ENCODE measurements at regions not wholly inside any gene's neighbourhood (a gene's known extent, or its start where the extent isn't known, plus 50 kb on each side); places are given as distances from the start of the nearest gene placed in this dataset.

- no peak overlapping the region for H3K4ac ChIP-seq (ENCODE audit: low read depth, low read length)
- TF ChIP-seq, protein P1, sequence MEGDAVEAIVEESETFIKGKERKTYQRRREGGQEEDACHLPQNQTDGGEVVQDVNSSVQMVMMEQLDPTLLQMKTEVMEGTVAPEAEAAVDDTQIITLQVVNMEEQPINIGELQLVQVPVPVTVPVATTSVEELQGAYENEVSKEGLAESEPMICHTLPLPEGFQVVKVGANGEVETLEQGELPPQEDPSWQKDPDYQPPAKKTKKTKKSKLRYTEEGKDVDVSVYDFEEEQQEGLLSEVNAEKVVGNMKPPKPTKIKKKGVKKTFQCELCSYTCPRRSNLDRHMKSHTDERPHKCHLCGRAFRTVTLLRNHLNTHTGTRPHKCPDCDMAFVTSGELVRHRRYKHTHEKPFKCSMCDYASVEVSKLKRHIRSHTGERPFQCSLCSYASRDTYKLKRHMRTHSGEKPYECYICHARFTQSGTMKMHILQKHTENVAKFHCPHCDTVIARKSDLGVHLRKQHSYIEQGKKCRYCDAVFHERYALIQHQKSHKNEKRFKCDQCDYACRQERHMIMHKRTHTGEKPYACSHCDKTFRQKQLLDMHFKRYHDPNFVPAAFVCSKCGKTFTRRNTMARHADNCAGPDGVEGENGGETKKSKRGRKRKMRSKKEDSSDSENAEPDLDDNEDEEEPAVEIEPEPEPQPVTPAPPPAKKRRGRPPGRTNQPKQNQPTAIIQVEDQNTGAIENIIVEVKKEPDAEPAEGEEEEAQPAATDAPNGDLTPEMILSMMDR (conservative IDR thresholded peaks at IDR 0.05), result no peak
- H2BK5ac ChIP-seq (ENCODE audit: insufficient read length, low read length), result no peak overlapping the region
- H2BK120ac ChIP-seq (ENCODE audit: low read depth, low read length, poor library complexity, severe bottlenecking), result no peak overlapping the region
- H3K56ac ChIP-seq (ENCODE audit: insufficient read length, low read depth, low read length), result no peak overlapping the region
- H2AFZ ChIP-seq (ENCODE audit: low read length), result no peak overlapping the region
- H4K8ac ChIP-seq (replicated peaks; ENCODE audit: insufficient read length, low read depth, low read length), result no peak overlapping the region
- Mint-ChIP-seq H3K4me3 (no peak overlapping the region), H3K27me3 (ENCODE audit: low read depth) (no peaks in the 10 kb centered on the region; the same call in 1 of the 2 replicates), H3K9me3 (peaks cover 7 to 13% of the 10 kb centered on the region in 2 experiments; a peak in 4 of 5 replicates), H3K36me3 (ENCODE audit: insufficient read depth in 1 of 3, low read depth in 3 of 3) (peaks cover 0 to 2% (median 2%) of the 10 kb centered on the region in 3 experiments; a peak in 4 of 7 replicates), H3K27ac (no peak overlapping the region), H3K4me1 (no peaks in the 10 kb centered on the region)
- no peaks in the 10 kb centered on the region for H3K79me1 ChIP-seq (ENCODE audit: insufficient read depth, low read depth, low read length, poor library complexity, severe bottlenecking)
- DNase-seq, result no peak
- no peaks in the 10 kb centered on the region; the same call in 1 of the 2 replicates for H3K27me3 ChIP-seq (ENCODE audit: insufficient read depth, low read length)
- H2AK5ac ChIP-seq (ENCODE audit: insufficient read length, low read length), result no peak overlapping the region
- H3T11ph ChIP-seq (ENCODE audit: low read length), result no peak overlapping the region
- peaks cover 2% of the 10 kb centered on the region; the same call in 1 of the 2 replicates for H3K4me1 ChIP-seq (ENCODE audit: insufficient read depth, low read length)
- H3K23ac ChIP-seq (ENCODE audit: insufficient read length, low read depth, low read length), result no peak overlapping the region
- WGBS (ENCODE audit: extremely low coverage, insufficient read length, low lambda C conversion rate), result no CpG with 5 or more reads among the region's 1 CpG
- 0 out of 2 replicates have a peak, but pooled peaks cover 2% of the 10 kb centered on the region for H3K79me2 ChIP-seq (ENCODE audit: insufficient read depth, low read length)
- H3K27ac ChIP-seq (ENCODE audit: insufficient read length, low read depth, low read length), result no peak overlapping the region
- no peak overlapping the region for H3K9ac ChIP-seq (ENCODE audit: extremely low read depth, insufficient read length, low read length)
- no peak overlapping the region for H3K14ac ChIP-seq (ENCODE audit: insufficient read depth, low read length)
- H3K18ac ChIP-seq (ENCODE audit: insufficient read length, low read depth, low read length), result no peak overlapping the region
- H2BK20ac ChIP-seq (ENCODE audit: low read depth, low read length, poor library complexity, severe bottlenecking), result no peak overlapping the region
- H3K4me2 ChIP-seq (ENCODE audit: insufficient read depth, insufficient read length, low read length), result no peak overlapping the region
- no peaks in the 10 kb centered on the region for H3K23me2 ChIP-seq (ENCODE audit: insufficient read length, low read depth, low read length, poor library complexity, severe bottlenecking)
- H3K9me3 ChIP-seq (ENCODE audit: control insufficient read depth, low read depth, low read length), result no peaks in the 10 kb centered on the region
- H4K5ac ChIP-seq (ENCODE audit: insufficient read length, low read depth, low read length), result no peak overlapping the region
- no peak overlapping the region for H2BK12ac ChIP-seq (ENCODE audit: insufficient read length, low read depth, low read length)
- no peaks in the 10 kb centered on the region for H4K20me1 ChIP-seq (ENCODE audit: control insufficient read depth, insufficient read depth, insufficient read length)
- no peak overlapping the region for H4K91ac ChIP-seq (ENCODE audit: insufficient read length, low read depth, low read length)
- no peak overlapping the region for H2BK15ac ChIP-seq (ENCODE audit: low read depth, low read length)
Observed at GRCh38 chr5:56307714-56308333, 74.7 kb upstream of the ANKRD55 start.

Data from H9 (cell line).